HG03354 (cell line): ENCODE measurements at regions not wholly inside any gene's neighbourhood (a gene's known extent, or its start where the extent isn't known, plus 50 kb on each side); places are given as distances from the start of the nearest gene placed in this dataset.
"Not testable (repeated sequence)": the region's sequence is repeated elsewhere in the genome, so short reads cannot be mapped to it uniquely, and the experiment has no call there.

Source experiments
- ATAC-seq: cut with Tn5 transposase; IDR thresholded peaks from one replicate; pipeline ENCODE4 v1.9.1; 2021; ENCODE audit warnings: mild to moderate bottlenecking; ENCODE audit not compliant: unreplicated experiment, poor library complexity, severe bottlenecking

DNA sequence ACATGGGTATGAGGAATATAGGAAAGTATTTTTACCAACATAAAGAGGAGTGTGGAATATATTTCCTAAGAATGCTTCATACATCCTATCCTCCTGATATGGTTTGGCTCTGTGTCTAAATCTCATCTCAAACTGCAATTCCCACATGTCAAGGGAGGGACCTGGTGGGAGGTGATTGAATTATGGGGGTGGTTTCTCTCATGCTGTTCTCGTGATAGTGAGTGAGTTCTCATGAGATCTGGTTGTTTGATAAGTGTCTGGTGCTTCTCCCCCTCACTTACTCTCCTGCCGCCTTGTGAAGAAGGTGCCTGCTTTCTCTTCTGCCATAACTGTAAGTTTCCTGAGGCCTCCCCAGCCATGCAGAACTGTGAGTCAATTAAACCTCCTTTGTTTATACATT lies 62.2 kb upstream of the CYRIA start:
- ATAC-seq, result not testable (repeated sequence)

DNA sequence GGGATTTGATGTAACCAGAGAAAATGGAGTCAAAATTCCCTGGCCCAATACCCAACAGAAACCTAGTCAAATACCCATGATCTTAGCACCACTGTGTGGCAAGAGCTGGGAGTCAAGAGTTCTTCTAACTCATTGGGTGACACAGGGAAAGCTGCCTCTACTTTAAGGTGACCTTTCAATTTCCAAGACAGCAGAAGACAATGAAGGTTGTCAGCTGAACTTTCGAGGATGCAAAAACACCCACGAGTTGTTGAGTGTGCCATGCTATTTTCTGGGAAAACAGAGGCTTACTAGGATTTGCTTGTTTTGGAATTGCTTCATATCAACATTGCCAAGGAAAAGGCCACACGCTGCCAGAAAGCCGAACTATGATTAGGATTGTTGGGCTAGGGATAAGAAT lies 61.6 kb upstream of the CYRIA start:
- ATAC-seq, result no peak

DNA sequence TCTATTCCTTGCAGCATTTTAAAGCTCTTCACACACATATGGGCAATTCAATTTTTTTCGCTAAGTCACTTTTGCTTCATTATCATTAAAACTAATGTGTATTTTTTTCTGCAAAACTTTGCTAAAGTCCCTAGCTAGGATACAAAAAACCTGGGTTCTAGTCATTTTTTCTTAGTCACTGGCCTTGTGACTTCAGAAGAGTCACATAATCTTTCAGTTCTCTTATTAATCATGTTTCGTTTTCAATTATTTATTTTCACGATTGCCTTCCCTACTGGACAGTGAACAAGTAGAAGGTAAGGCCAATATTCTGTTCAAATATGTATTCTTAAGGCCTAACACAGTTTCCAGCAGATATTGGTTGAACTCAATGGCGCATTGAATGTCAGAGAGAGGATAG lies 60.9 kb upstream of the CYRIA start:
- no peak for ATAC-seq

- ATAC-seq, result no peak
These were observed 60.5 kb upstream of the CYRIA start for GRCh38 chr2:16726147-16726546.

GRCh38 chr2:16725549-16725948 lies 59.9 kb upstream of the CYRIA start:
- ATAC-seq, result no peak

DNA sequence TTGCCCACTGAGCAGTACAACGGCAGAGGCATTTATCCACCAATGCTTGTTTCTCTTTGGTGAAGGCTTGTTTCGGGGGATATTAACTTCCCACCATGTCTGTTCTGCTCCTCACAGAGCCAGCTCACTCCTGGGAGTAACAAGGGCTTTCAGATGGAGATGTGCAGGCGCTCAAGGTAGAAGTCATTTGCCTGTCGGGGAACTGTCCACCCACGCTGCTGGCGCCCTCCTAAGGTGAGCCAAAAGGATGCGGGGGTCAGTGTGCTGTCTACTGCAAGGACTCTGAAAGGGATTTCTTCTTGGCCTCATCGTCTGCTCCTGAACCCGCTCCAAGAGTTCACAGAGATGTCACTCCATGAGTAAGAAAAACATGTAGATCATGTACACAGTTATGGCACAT lies 57.0 kb upstream of the CYRIA start:
- no peak for ATAC-seq

- no peak for ATAC-seq
These were observed 56.5 kb upstream of the CYRIA start for GRCh38 chr2:16722126-16722525.

DNA sequence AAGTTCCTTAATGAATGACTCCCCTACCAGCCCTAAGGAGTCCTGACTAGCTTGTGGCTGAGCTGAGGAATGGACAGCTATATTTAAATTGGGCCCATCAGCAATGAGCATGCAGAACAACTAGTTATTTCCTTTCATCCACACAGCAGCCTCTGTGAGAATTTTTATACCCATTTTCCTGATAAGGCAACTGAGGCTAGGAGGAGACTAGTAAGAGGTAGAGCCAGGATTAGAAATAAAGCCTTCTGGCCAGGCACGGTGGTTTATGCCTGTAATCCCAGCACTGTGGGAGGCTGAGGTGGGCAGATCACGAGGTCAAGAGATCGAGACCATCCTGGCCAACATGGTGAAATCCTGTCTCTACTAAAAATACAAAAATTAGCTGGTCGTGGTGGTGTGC lies 55.9 kb upstream of the CYRIA start:
- not testable (repeated sequence) for ATAC-seq

DNA sequence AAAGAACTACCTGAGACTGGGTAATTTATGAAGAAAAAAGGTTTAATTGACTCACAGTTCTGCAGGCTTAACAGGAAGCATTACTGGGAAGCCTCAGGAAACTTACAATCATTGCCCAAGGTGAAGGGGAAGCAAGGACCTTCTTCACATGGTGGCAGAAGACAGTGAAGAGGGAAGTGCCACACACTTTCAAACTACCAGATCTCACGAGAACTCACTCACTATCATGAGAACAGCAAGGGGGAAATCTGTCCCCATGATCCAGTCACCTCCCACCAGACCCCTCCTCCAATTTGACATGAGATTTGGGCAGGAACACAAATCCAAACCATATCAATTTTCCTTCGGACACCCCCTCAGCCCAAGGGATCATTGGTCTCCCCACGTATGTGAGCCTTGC lies 55.1 kb upstream of the CYRIA start:
- not testable (repeated sequence) for ATAC-seq

DNA sequence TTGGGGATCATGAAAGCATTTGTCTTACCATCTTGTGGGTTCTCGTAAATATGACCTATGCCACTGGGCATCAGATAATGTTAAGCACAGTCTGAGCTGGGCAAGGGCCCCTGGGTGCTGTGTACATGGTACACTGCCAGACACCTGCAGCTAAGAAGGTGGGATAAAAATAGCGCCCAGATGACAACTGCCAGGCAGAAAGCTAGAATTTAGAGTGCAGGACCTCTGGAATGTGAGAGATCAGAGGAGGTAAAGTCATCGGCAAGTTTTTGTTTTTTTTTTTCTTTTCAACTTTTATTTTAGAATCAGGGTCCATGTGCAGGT lies 53.8 kb upstream of the CYRIA start:
- ATAC-seq, result no peak

GRCh38 chr2:16718576-16719484 lies 53.2 kb upstream of the CYRIA start:
- ATAC-seq, result no peak

- ATAC-seq, result no peak
These were observed 51.8 kb upstream of the CYRIA start for GRCh38 chr2:16717477-16717876.

DNA sequence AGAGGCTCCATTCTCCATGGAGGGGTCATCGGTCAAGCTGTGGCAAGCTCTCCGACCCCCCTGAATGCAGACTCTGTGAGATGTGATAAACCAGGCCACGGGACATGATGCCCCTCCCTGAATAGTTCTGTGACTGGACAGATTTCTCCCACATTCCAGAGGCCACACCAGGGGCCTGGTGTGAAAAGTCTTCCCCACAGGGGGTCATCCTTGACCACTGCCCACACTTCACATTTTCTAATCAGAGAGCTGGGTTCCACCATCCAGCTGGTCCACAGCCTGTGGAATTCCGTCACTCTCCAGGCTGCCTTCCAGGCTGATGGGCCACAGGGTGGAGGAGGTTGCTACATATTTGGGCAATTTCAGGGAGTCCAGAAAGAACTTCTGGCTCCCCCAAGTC lies 51.3 kb upstream of the CYRIA start:
- ATAC-seq, result no peak

- ATAC-seq, result no peak
These were observed 50.4 kb upstream of the CYRIA start for GRCh38 chr2:16716024-16716423.
